HepG2 (cell line): ENCODE measurements at regions not wholly inside any gene's neighbourhood (a gene's known extent, or its start where the extent isn't known, plus 50 kb on each side); places are given as distances from the start of the nearest gene placed in this dataset.

Experiments used
- ATAC-seq: fragments of 200-7000 bp; cut with Tn5 transposase; 3 replicates; pipeline ENCODE4 v1.9.1; 2020; ENCODE audit warnings: mild to moderate bottlenecking, moderate library complexity
- BruUV-seq: library from RNA; stranded (reverse); fragments of 400-500 nt; replicated peaks from 2 replicates; lab custom pipeline; 2021; lab: Mats Ljungman, UMichigan
- CTCF ChIA-PET: fragments of 300-600 bp; formaldehyde crosslinking; extraction: SDS; loops from one replicate; lab custom pipeline; 2021; ENCODE audit warnings: low total read pairs, inconsistent platforms, low intra/inter-chr PET ratio; lab: Yijun Ruan, JAX
- POLR2A ChIA-PET: fragments of 350-600 bp; sonication (Branson Sonifier 250); formaldehyde crosslinking; loops from one replicate; lab custom pipeline; 2020; ENCODE audit warnings: antibody characterized with exemption, inconsistent platforms; lab: Yijun Ruan, JAX
- DNase-seq: peaks from one replicate; pipeline ENCODE4 v3.0.0-alpha.2; 2015; ENCODE audit warnings: low spot score
- FAIRE-seq: peaks from 3 replicates; lab custom pipeline; 2011; peaks lifted over from hg19 to GRCh38; lab: Jason Lieb, UNC
- H2AFZ ChIP-seq: one replicate; pipeline ENCODE4 v1.6.1; 2011; ENCODE audit warnings: low read length, inconsistent platforms
- H3K27ac ChIP-seq: fragments of 300-600 bp; 3 replicates; pipeline ENCODE4 v1.8.0; 2011; ENCODE audit warnings: mixed run types, mild to moderate bottlenecking, mixed read lengths, low read length, inconsistent platforms; ENCODE audit not compliant: insufficient read depth; ENCODE audit errors: extremely low read length
- H3K27me3 ChIP-seq, 2 experiments: fragments of 200-600 bp in 1 of 2; 2 replicates in 1 of 2; 3 replicates in 1 of 2; pipeline versions ENCODE4 v1.6.0 to v1.8.0; 2011; ENCODE audit warnings: low read length in 2 of 2, mild to moderate bottlenecking in 2 of 2, moderate library complexity in 2 of 2, inconsistent platforms in 1 of 2; ENCODE audit not compliant: insufficient read depth in 2 of 2, control insufficient read depth in 1 of 2
- H3K36me3 ChIP-seq, 2 experiments: fragments of 200-600 bp in 1 of 2; replicated peaks in 1 of 2; 2 replicates in 1 of 2; 3 replicates in 1 of 2; pipeline versions ENCODE4 v1.5.1 to v1.8.0; 2011; ENCODE audit warnings: low read length in 2 of 2, inconsistent platforms in 1 of 2; ENCODE audit not compliant: insufficient read depth in 2 of 2, control insufficient read depth in 1 of 2
- H3K4me1 ChIP-seq: 2 replicates; pipeline ENCODE4 v1.5.1; 2012; ENCODE audit warnings: low read length, inconsistent platforms; ENCODE audit not compliant: insufficient read depth
- H3K4me2 ChIP-seq: 2 replicates; pipeline ENCODE4 v1.6.0; 2011; ENCODE audit warnings: low read depth, low read length, inconsistent platforms
- H3K4me3 ChIP-seq, 3 experiments: fragments of 200-600 bp in 1 of 3; sonication (generic), shearing (Covaris generic) in 1 of 3; replicated peaks in 1 of 3; 2 replicates each; pipeline ENCODE4 v1.5.1; 2011 to 2016; ENCODE audit warnings: low read length in 3 of 3, inconsistent platforms in 2 of 3, low read depth in 2 of 3, mild to moderate bottlenecking in 2 of 3, control low read depth in 1 of 3, mixed read lengths in 1 of 3; ENCODE audit not compliant: insufficient read depth in 1 of 3
- H3K79me2 ChIP-seq: one replicate; pipeline ENCODE4 v1.6.1; 2011; ENCODE audit warnings: low read length, inconsistent platforms; ENCODE audit not compliant: insufficient read depth
- H3K9ac ChIP-seq: 2 replicates; pipeline ENCODE4 v1.6.0; 2011; ENCODE audit warnings: mild to moderate bottlenecking, low read depth, low read length, inconsistent platforms; ENCODE audit not compliant: insufficient read depth
- H3K9me3 ChIP-seq: 2 replicates; pipeline ENCODE4 v1.5.1; 2012; ENCODE audit warnings: mild to moderate bottlenecking, low read length
- H4K20me1 ChIP-seq: 2 replicates; pipeline ENCODE4 v1.6.0; 2011; ENCODE audit warnings: inconsistent platforms, mild to moderate bottlenecking, low read length, moderate library complexity; ENCODE audit not compliant: insufficient read depth
- AHR ChIP-seq: IDR thresholded peaks from 2 replicates; pipeline ENCODE4 v1.6.1; 2018; ENCODE audit warnings: missing genetic modification reagents, missing compliant biosample characterization
- NCOA2 ChIP-seq: sonication (generic); formaldehyde crosslinking; IDR thresholded peaks from 2 replicates; pipeline ENCODE4 v1.8.0; 2022; ENCODE audit warnings: inconsistent platforms
- TP53 ChIP-seq: sonication (generic); formaldehyde crosslinking; conservative IDR thresholded peaks from 2 replicates; pipeline ENCODE4 v1.4.0; 2020; ENCODE audit warnings: missing genetic modification reagents
- ZFP62 ChIP-seq: sonication (generic); formaldehyde crosslinking; IDR thresholded peaks from 2 replicates; pipeline ENCODE4 v1.4.0; 2020; ENCODE audit warnings: missing genetic modification reagents
- WGBS: methylation state at CpG from one replicate; pipeline ENCODE4 v1.1.6; 2017; ENCODE audit warnings: low lambda C conversion rate; 5-methylcytosine and 5-hydroxymethylcytosine counted together
- in situ Hi-C: cut with HindIII; loops from 2 replicates; pipeline ENCODE4 v1.10.0; 2017; ENCODE audit warnings: low pct_unique_long_range_greater_than_20kb; ENCODE audit not compliant: extremely low pct_ligation_motif_present
- intact Hi-C: fragments of 100-400 bp; cut with micrococcal nuclease; formaldehyde crosslinking; loops from one replicate; pipeline ENCODE4 v1.10.0; 2022; ENCODE audit not compliant: unreplicated experiment
- TF ChIP-seq, protein P1 (sequence below): sonication (generic); formaldehyde crosslinking; IDR thresholded peaks from 2 replicates; pipeline ENCODE4 v1.4.0; 2020; ENCODE audit warnings: missing genetic modification reagents
- TF ChIP-seq, protein P2 (sequence below): sonication (generic); formaldehyde crosslinking; IDR thresholded peaks from 2 replicates; pipeline ENCODE4 v1.5.0; 2020; ENCODE audit warnings: mild to moderate bottlenecking, missing genetic modification reagents, borderline replicate concordance
- TF ChIP-seq, protein P3 (sequence below): sonication (generic); formaldehyde crosslinking; IDR thresholded peaks from 2 replicates; pipeline ENCODE4 v1.4.0; 2020; ENCODE audit warnings: missing genetic modification reagents

DNA sequence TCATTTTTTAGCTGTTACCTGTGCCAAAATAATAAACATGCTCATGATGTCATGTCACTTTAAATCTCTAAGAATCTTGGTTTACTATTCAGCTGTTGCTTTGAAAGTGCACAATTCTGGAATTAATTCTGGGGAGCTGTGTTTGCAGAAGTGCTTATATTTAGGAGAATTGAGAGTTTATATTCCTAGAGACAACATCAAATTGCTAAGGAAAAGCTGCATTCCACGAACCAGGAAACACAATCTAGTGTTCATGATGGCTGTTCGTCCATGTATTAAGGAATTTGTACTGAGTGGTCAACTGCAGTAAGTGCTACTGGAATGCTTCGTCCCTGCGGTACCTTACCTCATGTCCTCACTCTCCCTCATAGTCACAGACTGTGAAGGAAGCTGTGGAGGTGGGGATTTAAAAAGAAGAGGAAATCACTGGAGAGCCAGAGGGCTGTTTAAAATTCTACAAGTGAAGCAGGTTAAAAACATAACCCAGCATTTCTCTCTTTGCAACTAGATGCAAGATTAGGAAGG, 161.0 kb downstream of the TRMT11 start:
- TF ChIP-seq ZFP62 (CRISPR knock-in tag) (no peak), TP53 (CRISPR knock-in tag) (no peak)
- ChIA-PET CTCF (no interaction called here), POLR2A (no interaction called here)
- intact Hi-C loops: no loop called here
- DNase-seq (no peak), FAIRE-seq (no peak), ATAC-seq (no peak)
- WGBS: 95% methylated on average over 4 of the region's 4 CpGs
- BruUV-seq: TSS peak; percentile 29
- H3K4me3 ChIP-seq: no peak overlapping the region
- H3K4me2 ChIP-seq: no peak overlapping the region
- H4K20me1 ChIP-seq: no peaks in the 10 kb centered on the region
- no peaks in the 10 kb centered on the region for H3K4me1 ChIP-seq
- H3K9ac ChIP-seq: no peak overlapping the region
- no peaks in the 10 kb centered on the region for H3K79me2 ChIP-seq
- H2AFZ ChIP-seq: no peak overlapping the region
- H3K36me3 ChIP-seq: no peaks in the 10 kb centered on the region
- in situ Hi-C loops: no loop called here
- H3K9me3 ChIP-seq: no peaks in the 10 kb centered on the region
- no peaks in the 10 kb centered on the region for H3K27me3 ChIP-seq
- no peak overlapping the region for H3K27ac ChIP-seq

DNA sequence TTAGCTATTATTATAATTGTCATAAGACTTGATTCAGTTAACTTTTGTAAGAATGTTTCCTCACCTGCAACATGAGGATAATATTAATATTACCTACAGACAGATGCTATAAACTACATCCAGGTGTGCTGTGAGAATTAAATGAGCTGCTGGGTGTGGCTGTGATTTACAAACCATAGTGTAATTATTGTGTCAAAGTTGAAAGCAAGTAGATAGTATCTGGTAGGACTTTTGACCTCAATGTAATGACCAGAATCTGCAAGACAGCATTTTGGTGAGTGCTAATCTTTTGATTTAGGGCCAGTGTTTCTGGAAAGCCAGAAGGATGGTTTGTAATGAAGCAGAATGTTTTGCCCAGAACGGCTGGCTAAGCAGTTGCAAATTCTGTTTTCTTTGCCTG, 162.5 kb downstream of the TRMT11 start:
- in situ Hi-C loops (no loop called here), intact Hi-C loops (no loop called here)
- H3K79me2 ChIP-seq: no peaks in the 10 kb centered on the region
- DNase-seq (no peak), ATAC-seq (no peak), FAIRE-seq (no peak)
- peaks cover 0 to 3% of the 10 kb centered on the region in 2 experiments; a peak in 1 of 5 replicates for H3K36me3 ChIP-seq
- H4K20me1 ChIP-seq: no peaks in the 10 kb centered on the region
- no peak overlapping the region for H3K4me2 ChIP-seq
- no peak overlapping the region for H3K9ac ChIP-seq
- 100% methylated on average over 1 of the region's 1 CpG for WGBS
- H3K27me3 ChIP-seq: no peaks in the 10 kb centered on the region
- no peak overlapping the region for H2AFZ ChIP-seq
- ChIA-PET POLR2A (no interaction called here), CTCF (no interaction called here)
- H3K4me1 ChIP-seq: no peaks in the 10 kb centered on the region
- H3K27ac ChIP-seq: no peak overlapping the region
- no peaks in the 10 kb centered on the region for H3K9me3 ChIP-seq
- H3K4me3 ChIP-seq: no peak overlapping the region
- BruUV-seq: no TSS peak
- TF ChIP-seq AHR (CRISPR knock-in tag) (no peak), NCOA2 (CRISPR knock-in tag) (no peak)
- TF ChIP-seq, protein P1, sequence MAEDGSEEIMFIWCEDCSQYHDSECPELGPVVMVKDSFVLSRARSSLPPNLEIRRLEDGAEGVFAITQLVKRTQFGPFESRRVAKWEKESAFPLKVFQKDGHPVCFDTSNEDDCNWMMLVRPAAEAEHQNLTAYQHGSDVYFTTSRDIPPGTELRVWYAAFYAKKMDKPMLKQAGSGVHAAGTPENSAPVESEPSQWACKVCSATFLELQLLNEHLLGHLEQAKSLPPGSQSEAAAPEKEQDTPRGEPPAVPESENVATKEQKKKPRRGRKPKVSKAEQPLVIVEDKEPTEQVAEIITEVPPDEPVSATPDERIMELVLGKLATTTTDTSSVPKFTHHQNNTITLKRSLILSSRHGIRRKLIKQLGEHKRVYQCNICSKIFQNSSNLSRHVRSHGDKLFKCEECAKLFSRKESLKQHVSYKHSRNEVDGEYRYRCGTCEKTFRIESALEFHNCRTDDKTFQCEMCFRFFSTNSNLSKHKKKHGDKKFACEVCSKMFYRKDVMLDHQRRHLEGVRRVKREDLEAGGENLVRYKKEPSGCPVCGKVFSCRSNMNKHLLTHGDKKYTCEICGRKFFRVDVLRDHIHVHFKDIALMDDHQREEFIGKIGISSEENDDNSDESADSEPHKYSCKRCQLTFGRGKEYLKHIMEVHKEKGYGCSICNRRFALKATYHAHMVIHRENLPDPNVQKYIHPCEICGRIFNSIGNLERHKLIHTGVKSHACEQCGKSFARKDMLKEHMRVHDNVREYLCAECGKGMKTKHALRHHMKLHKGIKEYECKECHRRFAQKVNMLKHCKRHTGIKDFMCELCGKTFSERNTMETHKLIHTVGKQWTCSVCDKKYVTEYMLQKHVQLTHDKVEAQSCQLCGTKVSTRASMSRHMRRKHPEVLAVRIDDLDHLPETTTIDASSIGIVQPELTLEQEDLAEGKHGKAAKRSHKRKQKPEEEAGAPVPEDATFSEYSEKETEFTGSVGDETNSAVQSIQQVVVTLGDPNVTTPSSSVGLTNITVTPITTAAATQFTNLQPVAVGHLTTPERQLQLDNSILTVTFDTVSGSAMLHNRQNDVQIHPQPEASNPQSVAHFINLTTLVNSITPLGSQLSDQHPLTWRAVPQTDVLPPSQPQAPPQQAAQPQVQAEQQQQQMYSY: no peak
- TF ChIP-seq, protein P2, sequence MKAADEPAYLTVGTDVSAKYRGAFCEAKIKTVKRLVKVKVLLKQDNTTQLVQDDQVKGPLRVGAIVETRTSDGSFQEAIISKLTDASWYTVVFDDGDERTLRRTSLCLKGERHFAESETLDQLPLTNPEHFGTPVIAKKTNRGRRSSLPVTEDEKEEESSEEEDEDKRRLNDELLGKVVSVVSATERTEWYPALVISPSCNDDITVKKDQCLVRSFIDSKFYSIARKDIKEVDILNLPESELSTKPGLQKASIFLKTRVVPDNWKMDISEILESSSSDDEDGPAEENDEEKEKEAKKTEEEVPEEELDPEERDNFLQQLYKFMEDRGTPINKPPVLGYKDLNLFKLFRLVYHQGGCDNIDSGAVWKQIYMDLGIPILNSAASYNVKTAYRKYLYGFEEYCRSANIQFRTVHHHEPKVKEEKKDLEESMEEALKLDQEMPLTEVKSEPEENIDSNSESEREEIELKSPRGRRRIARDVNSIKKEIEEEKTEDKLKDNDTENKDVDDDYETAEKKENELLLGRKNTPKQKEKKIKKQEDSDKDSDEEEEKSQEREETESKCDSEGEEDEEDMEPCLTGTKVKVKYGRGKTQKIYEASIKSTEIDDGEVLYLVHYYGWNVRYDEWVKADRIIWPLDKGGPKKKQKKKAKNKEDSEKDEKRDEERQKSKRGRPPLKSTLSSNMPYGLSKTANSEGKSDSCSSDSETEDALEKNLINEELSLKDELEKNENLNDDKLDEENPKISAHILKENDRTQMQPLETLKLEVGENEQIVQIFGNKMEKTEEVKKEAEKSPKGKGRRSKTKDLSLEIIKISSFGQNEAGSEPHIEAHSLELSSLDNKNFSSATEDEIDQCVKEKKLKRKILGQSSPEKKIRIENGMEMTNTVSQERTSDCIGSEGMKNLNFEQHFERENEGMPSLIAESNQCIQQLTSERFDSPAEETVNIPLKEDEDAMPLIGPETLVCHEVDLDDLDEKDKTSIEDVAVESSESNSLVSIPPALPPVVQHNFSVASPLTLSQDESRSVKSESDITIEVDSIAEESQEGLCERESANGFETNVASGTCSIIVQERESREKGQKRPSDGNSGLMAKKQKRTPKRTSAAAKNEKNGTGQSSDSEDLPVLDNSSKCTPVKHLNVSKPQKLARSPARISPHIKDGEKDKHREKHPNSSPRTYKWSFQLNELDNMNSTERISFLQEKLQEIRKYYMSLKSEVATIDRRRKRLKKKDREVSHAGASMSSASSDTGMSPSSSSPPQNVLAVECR (CRISPR knock-in tag): no peak
- TF ChIP-seq, protein P3, sequence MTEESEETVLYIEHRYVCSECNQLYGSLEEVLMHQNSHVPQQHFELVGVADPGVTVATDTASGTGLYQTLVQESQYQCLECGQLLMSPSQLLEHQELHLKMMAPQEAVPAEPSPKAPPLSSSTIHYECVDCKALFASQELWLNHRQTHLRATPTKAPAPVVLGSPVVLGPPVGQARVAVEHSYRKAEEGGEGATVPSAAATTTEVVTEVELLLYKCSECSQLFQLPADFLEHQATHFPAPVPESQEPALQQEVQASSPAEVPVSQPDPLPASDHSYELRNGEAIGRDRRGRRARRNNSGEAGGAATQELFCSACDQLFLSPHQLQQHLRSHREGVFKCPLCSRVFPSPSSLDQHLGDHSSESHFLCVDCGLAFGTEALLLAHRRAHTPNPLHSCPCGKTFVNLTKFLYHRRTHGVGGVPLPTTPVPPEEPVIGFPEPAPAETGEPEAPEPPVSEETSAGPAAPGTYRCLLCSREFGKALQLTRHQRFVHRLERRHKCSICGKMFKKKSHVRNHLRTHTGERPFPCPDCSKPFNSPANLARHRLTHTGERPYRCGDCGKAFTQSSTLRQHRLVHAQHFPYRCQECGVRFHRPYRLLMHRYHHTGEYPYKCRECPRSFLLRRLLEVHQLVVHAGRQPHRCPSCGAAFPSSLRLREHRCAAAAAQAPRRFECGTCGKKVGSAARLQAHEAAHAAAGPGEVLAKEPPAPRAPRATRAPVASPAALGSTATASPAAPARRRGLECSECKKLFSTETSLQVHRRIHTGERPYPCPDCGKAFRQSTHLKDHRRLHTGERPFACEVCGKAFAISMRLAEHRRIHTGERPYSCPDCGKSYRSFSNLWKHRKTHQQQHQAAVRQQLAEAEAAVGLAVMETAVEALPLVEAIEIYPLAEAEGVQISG (CRISPR knock-in tag): no peak
